CD14-positive monocyte (primary cell): ENCODE measurements at regions not wholly inside any gene's neighbourhood (a gene's known extent, or its start where the extent isn't known, plus 50 kb on each side); places are given as distances from the start of the nearest gene placed in this dataset.

Experiments used
- DNase-seq, 3 donors: peaks; one replicate each; pipeline ENCODE4 v3.0.0-alpha.2; 2011 to 2022
- H2AFZ ChIP-seq: 2 replicates; pipeline ENCODE4 v1.6.0; 2012; ENCODE audit warnings: mild to moderate bottlenecking, low read depth, low read length, inconsistent platforms; ENCODE audit not compliant: insufficient read depth, poor library complexity, severe bottlenecking
- H3K27ac ChIP-seq, 2 donors: 1 replicate in 1 of 2; 2 replicates in 1 of 2; pipeline ENCODE4 v1.5.1; 2012 to 2013; ENCODE audit warnings: low read length in 2 of 2, control low read depth in 1 of 2, inconsistent platforms in 1 of 2, low read depth in 1 of 2, mild to moderate bottlenecking in 1 of 2
- H3K27me3 ChIP-seq, 2 donors: one replicate each; pipeline versions ENCODE4 v1.6.0 to v1.6.1; 2011 to 2013; ENCODE audit warnings: low read length in 2 of 2; ENCODE audit not compliant: control insufficient read depth in 2 of 2, insufficient read depth in 2 of 2
- H3K36me3 ChIP-seq, 2 donors: replicated peaks in 1 of 2; 1 replicate in 1 of 2; 2 replicates in 1 of 2; pipeline versions ENCODE4 v1.5.1 to v1.6.1; 2012 to 2013; ENCODE audit warnings: low read length in 2 of 2, control low read depth in 1 of 2, inconsistent platforms in 1 of 2, mild to moderate bottlenecking in 1 of 2; ENCODE audit not compliant: insufficient read depth in 2 of 2, control insufficient read depth in 1 of 2
- H3K4me1 ChIP-seq, 2 donors: 1 replicate in 1 of 2; 2 replicates in 1 of 2; pipeline versions ENCODE4 v1.5.1 to v1.6.1; 2012 to 2013; ENCODE audit warnings: low read length in 2 of 2, control low read depth in 1 of 2, inconsistent platforms in 1 of 2, mild to moderate bottlenecking in 1 of 2, moderate library complexity in 1 of 2; ENCODE audit not compliant: insufficient read depth in 2 of 2, control insufficient read depth in 1 of 2
- H3K4me2 ChIP-seq: replicated peaks from 2 replicates; pipeline ENCODE3; 2012; ENCODE audit warnings: low read length, moderate library complexity, mild to moderate bottlenecking; ENCODE audit not compliant: poor library complexity, severe bottlenecking; ENCODE audit errors: extremely low read depth
- H3K4me3 ChIP-seq, 3 experiments: fragments of 200-600 bp in 1 of 3; sonication (generic) in 1 of 3; replicated peaks in 1 of 3; 1 replicate in 2 of 3; 2 replicates in 1 of 3; pipeline ENCODE4 v1.5.1; 2011 to 2013; ENCODE audit warnings: low read length in 3 of 3, mild to moderate bottlenecking in 3 of 3, control low read depth in 2 of 3, low read depth in 2 of 3, inconsistent platforms in 1 of 3, moderate library complexity in 1 of 3
- H3K79me2 ChIP-seq: 2 replicates; pipeline ENCODE4 v1.6.0; 2012; ENCODE audit warnings: mild to moderate bottlenecking, control low read depth, inconsistent platforms, low read length, moderate library complexity; ENCODE audit not compliant: insufficient read depth
- H3K9ac ChIP-seq: 2 replicates; pipeline ENCODE4 v1.6.0; 2017; ENCODE audit warnings: low read length, mild to moderate bottlenecking; ENCODE audit not compliant: insufficient read depth, poor library complexity, severe bottlenecking
- H3K9me3 ChIP-seq, 2 donors: replicated peaks in 1 of 2; 1 replicate in 1 of 2; 2 replicates in 1 of 2; pipeline versions ENCODE4 v1.5.1 to v1.6.1; 2012 to 2013; ENCODE audit warnings: low read length in 2 of 2, control low read depth in 1 of 2; ENCODE audit not compliant: control insufficient read depth in 1 of 2, insufficient read depth in 1 of 2
- H4K20me1 ChIP-seq: 2 replicates; pipeline ENCODE4 v1.6.0; 2012; ENCODE audit warnings: mild to moderate bottlenecking, low read length, control low read depth, moderate library complexity; ENCODE audit not compliant: insufficient read depth
- H3K27ac Mint-ChIP-seq, 7 donors: one replicate each; pipeline ENCODE4 v1.8.0; 2020; ENCODE audit warnings: mild to moderate bottlenecking in 7 of 7, mixed read lengths in 7 of 7, moderate library complexity in 6 of 7, inconsistent platforms in 2 of 7
- H3K27me3 Mint-ChIP-seq, 3 donors: one replicate each; pipeline ENCODE4 v1.8.0; 2021 to 2022; ENCODE audit warnings: low read depth in 3 of 3, mild to moderate bottlenecking in 3 of 3, mixed read lengths in 3 of 3, moderate library complexity in 3 of 3, inconsistent platforms in 1 of 3
- H3K36me3 Mint-ChIP-seq, 2 donors: one replicate each; pipeline ENCODE4 v1.8.0; 2020; ENCODE audit warnings: mixed read lengths in 2 of 2, inconsistent platforms in 1 of 2, mild to moderate bottlenecking in 1 of 2
- H3K4me1 Mint-ChIP-seq: one replicate; pipeline ENCODE4 v1.8.0; 2020; ENCODE audit warnings: mild to moderate bottlenecking, mixed read lengths
- H3K4me3 Mint-ChIP-seq, 2 donors: one replicate each; pipeline ENCODE4 v1.8.0; 2020; ENCODE audit warnings: mild to moderate bottlenecking in 2 of 2, mixed read lengths in 2 of 2, moderate library complexity in 1 of 2
- H3K9me3 Mint-ChIP-seq, 7 donors: one replicate each; pipeline ENCODE4 v1.8.0; 2020 to 2022; ENCODE audit warnings: mixed read lengths in 7 of 7, mild to moderate bottlenecking in 6 of 7, moderate library complexity in 6 of 7, inconsistent platforms in 2 of 7
- CTCF ChIP-seq: fragments of 200-600 bp; IDR thresholded peaks from one replicate; pipeline ENCODE4 v1.8.0; 2022; ENCODE audit warnings: antibody characterized with exemption, mild to moderate bottlenecking
- WGBS: methylation state at CpG from one replicate; pipeline ENCODE4 v1.1.5; 2013; ENCODE audit warnings: missing lambda C conversion rate; ENCODE audit not compliant: insufficient coverage; 5-methylcytosine and 5-hydroxymethylcytosine counted together
- intact Hi-C, 2 donors: fragments of 100-400 bp; cut with micrococcal nuclease; formaldehyde crosslinking; loops; one replicate each; pipeline versions ENCODE4 v1.15.0 to v1.15.1; 2023

- no peak overlapping the region for H3K4me2 ChIP-seq
- no peak for TF ChIP-seq CTCF
- WGBS: 60% methylated on average over 1 of the region's 8 CpGs
- no peaks in the 10 kb centered on the region for H3K79me2 ChIP-seq
- intact Hi-C loops: no loop called here
- peaks cover 0 to 15% of the 10 kb centered on the region in 2 donors for H3K27me3 ChIP-seq
- DNase-seq: no peak
- no peaks in the 10 kb centered on the region for H3K36me3 ChIP-seq
- Mint-ChIP-seq H3K9me3 (peaks cover 0 to 12% (median 2%) of the 10 kb centered on the region in 7 donors), H3K4me3 (no peak overlapping the region), H3K36me3 (no peaks in the 10 kb centered on the region), H3K27ac (no peak overlapping the region), H3K27me3 (peaks cover 4 to 28% (median 8%) of the 10 kb centered on the region in 3 donors), H3K4me1 (peaks cover 7% of the 10 kb centered on the region)
- H3K4me1 ChIP-seq: no peaks in the 10 kb centered on the region
- H2AFZ ChIP-seq: no peak overlapping the region
- H3K9ac ChIP-seq: no peak overlapping the region
- no peak overlapping the region for H3K4me3 ChIP-seq
- H4K20me1 ChIP-seq: no peaks in the 10 kb centered on the region
- H3K27ac ChIP-seq: no peak overlapping the region
- H3K9me3 ChIP-seq: no peaks in the 10 kb centered on the region
These were observed 215.3 kb upstream of the FAM9B start for GRCh38 chrX:9249051-9249846.

- no peak for DNase-seq
- Histone ChIP-seq H3K27ac (no peak overlapping the region), H3K27me3 (peaks cover 0 to 27% of the 10 kb centered on the region in 2 donors), H3K9ac (no peak overlapping the region), H3K9me3 (no peaks in the 10 kb centered on the region), H3K79me2 (no peaks in the 10 kb centered on the region), H2AFZ (no peak overlapping the region), H4K20me1 (no peaks in the 10 kb centered on the region), H3K4me1 (no peaks in the 10 kb centered on the region), H3K4me2 (no peak overlapping the region), H3K36me3 (no peaks in the 10 kb centered on the region), H3K4me3 (no peak overlapping the region)
- Mint-ChIP-seq H3K27me3 (peaks cover 4 to 18% (median 13%) of the 10 kb centered on the region in 3 donors), H3K27ac (no peak overlapping the region), H3K4me1 (peaks cover 7% of the 10 kb centered on the region), H3K4me3 (no peak overlapping the region), H3K9me3 (peaks cover 0 to 12% (median 2%) of the 10 kb centered on the region in 7 donors), H3K36me3 (no peaks in the 10 kb centered on the region)
- intact Hi-C loops: no loop called here
- no peak for TF ChIP-seq CTCF
- no CpG with 5 or more reads among the region's 4 CpGs for WGBS
These were observed 212.7 kb upstream of the TBL1X start for GRCh38 chrX:9252182-9252581.
